GM12892 (cell line): ENCODE measurements at regions not wholly inside any gene's neighbourhood (a gene's known extent, or its start where the extent isn't known, plus 50 kb on each side); places are given as distances from the start of the nearest gene placed in this dataset.

Experiments used
- POLR2A ChIP-seq: IDR thresholded peaks from 2 replicates; pipeline ENCODE4 v1.6.1; 2011; ENCODE audit warnings: low read depth, low read length, control low read depth
- POLR2AphosphoS5 ChIP-seq: IDR thresholded peaks from 2 replicates; pipeline ENCODE4 v1.6.1; 2011; ENCODE audit warnings: low read depth, low read length, control low read depth
- TAF1 ChIP-seq: IDR thresholded peaks from 2 replicates; pipeline ENCODE4 v1.6.1; 2011; ENCODE audit warnings: low read depth, mild to moderate bottlenecking, control low read depth, low read length, borderline replicate concordance

DNA sequence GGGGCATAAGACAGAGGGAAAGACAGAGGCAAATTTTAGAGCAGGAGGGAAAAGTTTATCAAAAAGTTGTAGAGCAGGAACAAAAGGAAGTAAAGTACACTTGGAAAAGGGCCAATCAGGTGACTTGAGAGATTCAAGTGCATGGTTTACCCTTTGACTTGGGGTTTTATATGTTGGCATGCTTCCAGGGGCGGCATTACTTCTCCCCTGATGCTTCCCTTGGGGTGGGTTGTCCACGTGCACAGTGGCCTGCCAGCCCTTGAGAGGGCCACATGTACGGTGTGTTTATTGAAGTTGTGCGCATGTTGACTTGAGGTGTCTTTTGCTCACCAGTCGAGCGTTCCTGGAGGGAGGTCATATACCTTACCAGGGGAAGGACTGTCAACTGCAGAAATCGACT is 259.5 kb upstream of the JARID2 start:
- TF ChIP-seq TAF1 (no peak), POLR2AphosphoS5 (no peak), POLR2A (no peak)
